WTC11 (cell line): ENCODE measurements at regions not wholly inside any gene's neighbourhood (a gene's known extent, or its start where the extent isn't known, plus 50 kb on each side); places are given as distances from the start of the nearest gene placed in this dataset.

ENCODE experiments used
- ATAC-seq: fragments of 200-7000 bp; cut with Tn5 transposase; 2 replicates; pipeline ENCODE4 v1.10.0; 2021; ENCODE audit warnings: mild to moderate bottlenecking, moderate library complexity
- CTCF ChIA-PET: fragments of 300-600 bp; sonication (Branson Sonifier 250); formaldehyde crosslinking; loops from one replicate; lab custom pipeline; 2021; ENCODE audit warnings: antibody characterized with exemption; lab: Charles Lee
- POLR2A ChIA-PET: fragments of 350-600 bp; sonication (Branson Sonifier 250); formaldehyde crosslinking; loops from one replicate; lab custom pipeline; 2021; ENCODE audit warnings: antibody characterized with exemption; lab: Charles Lee
- DNase-seq: peaks from one replicate; pipeline ENCODE4 v3.0.0; 2021; ENCODE audit warnings: low spot score
- H3K27ac Mint-ChIP-seq: 2 replicates; pipeline ENCODE4 v1.8.0; 2021; ENCODE audit warnings: mixed read lengths
- H3K27me3 Mint-ChIP-seq: 2 replicates; pipeline ENCODE4 v1.8.0; 2021; ENCODE audit warnings: low read depth, mild to moderate bottlenecking, moderate library complexity, mixed read lengths
- H3K36me3 Mint-ChIP-seq: 2 replicates; pipeline ENCODE4 v1.8.0; 2021; ENCODE audit warnings: mixed read lengths
- H3K4me1 Mint-ChIP-seq: 2 replicates; pipeline ENCODE4 v1.8.0; 2022; ENCODE audit warnings: mixed read lengths
- H3K4me3 Mint-ChIP-seq: 2 replicates; pipeline ENCODE4 v1.8.0; 2021; ENCODE audit warnings: mild to moderate bottlenecking, moderate library complexity, mixed read lengths
- H3K9me3 Mint-ChIP-seq: 2 replicates; pipeline ENCODE4 v1.8.0; 2021; ENCODE audit warnings: mixed read lengths
- CREB1 ChIP-seq: sonication (generic); formaldehyde crosslinking; IDR thresholded peaks from 2 replicates; pipeline ENCODE4 v1.8.0; 2023; ENCODE audit warnings: mild to moderate bottlenecking, missing genetic modification reagents
- ELF4 ChIP-seq: sonication (generic); formaldehyde crosslinking; IDR thresholded peaks from 2 replicates; pipeline ENCODE4 v1.8.1; 2022; ENCODE audit warnings: low read depth, mild to moderate bottlenecking, moderate library complexity, missing genetic modification reagents
- KAT7 ChIP-seq: sonication (generic); formaldehyde crosslinking; IDR thresholded peaks from 2 replicates; pipeline ENCODE4 v1.8.1; 2023; ENCODE audit warnings: missing genetic modification reagents, mild to moderate bottlenecking, borderline replicate concordance
- MLX ChIP-seq: sonication (generic); formaldehyde crosslinking; IDR thresholded peaks from 2 replicates; pipeline ENCODE4 v1.8.1; 2023; ENCODE audit warnings: mild to moderate bottlenecking, missing genetic modification reagents, moderate library complexity
- NR1H2 ChIP-seq: sonication (generic); formaldehyde crosslinking; IDR thresholded peaks from 2 replicates; pipeline ENCODE4 v1.9.0; 2021; ENCODE audit warnings: mild to moderate bottlenecking, moderate library complexity, missing genetic modification reagents
- PRDM15 ChIP-seq: sonication (generic); formaldehyde crosslinking; IDR thresholded peaks from 2 replicates; pipeline ENCODE4 v1.8.0; 2022; ENCODE audit warnings: missing genetic modification reagents
- SMAD4 ChIP-seq: sonication (generic); formaldehyde crosslinking; IDR thresholded peaks from 2 replicates; pipeline ENCODE4 v1.8.0; 2022; ENCODE audit warnings: mild to moderate bottlenecking, missing genetic modification reagents
- SOX15 ChIP-seq: fragments of 250-450 bp; sonication (Bioruptor Pico); IDR thresholded peaks from 2 replicates; pipeline ENCODE4 v1.9.0; 2021; ENCODE audit warnings: mild to moderate bottlenecking
- ZBTB21 ChIP-seq: sonication (generic); formaldehyde crosslinking; IDR thresholded peaks from 2 replicates; pipeline ENCODE4 v1.8.1; 2023; ENCODE audit warnings: mild to moderate bottlenecking, missing genetic modification reagents, borderline replicate concordance
- ZMAT4 ChIP-seq: fragments of 250-450 bp; sonication (Bioruptor Pico); IDR thresholded peaks from 2 replicates; pipeline ENCODE4 v1.9.0; 2021; ENCODE audit warnings: mild to moderate bottlenecking
- ZNF512 ChIP-seq: sonication (generic); formaldehyde crosslinking; IDR thresholded peaks from 2 replicates; pipeline ENCODE4 v1.8.1; 2022; ENCODE audit warnings: missing genetic modification reagents, borderline replicate concordance

GRCh38 chr14:28138341-28138740 lies 628.2 kb upstream of the FOXG1 start:
- CTCF ChIA-PET: no interaction called here
- Mint-ChIP-seq H3K27ac (no peak overlapping the region), H3K4me3 (no peak overlapping the region), H3K36me3 (peaks cover 3% of the 10 kb centered on the region), H3K9me3 (peaks cover 4% of the 10 kb centered on the region), H3K27me3 (peaks cover 6% of the 10 kb centered on the region; the same call in 1 of the 2 replicates), H3K4me1 (peaks cover 3% of the 10 kb centered on the region)
- TF ChIP-seq ZMAT4: no peak
- TF ChIP-seq ZNF512 (CRISPR knock-in tag): no peak
- no peak for TF ChIP-seq ELF4 (CRISPR knock-in tag)
- no peak for TF ChIP-seq SOX15 (CRISPR knock-in tag)
- TF ChIP-seq SMAD4 (CRISPR knock-in tag): no peak
- TF ChIP-seq ZBTB21 (CRISPR knock-in tag): no peak
- POLR2A ChIA-PET: no interaction called here
- DNase-seq (no peak), ATAC-seq (no peak)

- ATAC-seq (no peak), DNase-seq (no peak)
- peaks cover 9% of the 10 kb centered on the region for H3K4me1 Mint-ChIP-seq
- H3K4me3 Mint-ChIP-seq: no peak overlapping the region
- peaks cover 6% of the 10 kb centered on the region; the same call in 1 of the 2 replicates for H3K27me3 Mint-ChIP-seq
- no peak for TF ChIP-seq MLX (CRISPR knock-in tag)
- TF ChIP-seq ZMAT4: no peak
- TF ChIP-seq NR1H2 (CRISPR knock-in tag): no peak
- no peak for TF ChIP-seq CREB1 (CRISPR knock-in tag)
- TF ChIP-seq SMAD4 (CRISPR knock-in tag): no peak
- no peak for TF ChIP-seq PRDM15 (CRISPR knock-in tag)
- ChIA-PET POLR2A (no interaction called here), CTCF (interaction anchor here (1.0 to 1.1 kb wide), 2 partner anchors 13 to 141 kb away, joined by 3 to 4 read pairs; no protein-coding TSS in a partner anchor)
- H3K27ac Mint-ChIP-seq: no peak overlapping the region
- no peaks in the 10 kb centered on the region for H3K36me3 Mint-ChIP-seq
- H3K9me3 Mint-ChIP-seq: no peaks in the 10 kb centered on the region
These were observed 624.9 kb upstream of the FOXG1 start for GRCh38 chr14:28141662-28142061.

GRCh38 chr14:28142400-28143015 lies 624.1 kb upstream of the FOXG1 start:
- no peak for DNase-seq
- POLR2A ChIA-PET: no interaction called here

More at GRCh38 chr14:28142400-28143015, 624.1 kb upstream of the FOXG1 start:
- Mint-ChIP-seq H3K9me3 (peaks cover 5% of the 10 kb centered on the region), H3K4me1 (peaks cover 9% of the 10 kb centered on the region), H3K27ac (no peak overlapping the region), H3K36me3 (no peaks in the 10 kb centered on the region), H3K4me3 (no peak overlapping the region)
- CTCF ChIA-PET: interaction anchor here (1.0 to 1.3 kb wide), 3 partner anchors 12 to 141 kb away, joined by 3 to 4 read pairs (median 3); no protein-coding TSS in a partner anchor
- ATAC-seq: no peak
- no peak for TF ChIP-seq KAT7 (CRISPR knock-in tag)
- TF ChIP-seq, all 79 proteins: peak for 0
- peaks cover 6% of the 10 kb centered on the region; the same call in 1 of the 2 replicates for H3K27me3 Mint-ChIP-seq
